KMS-11 (cell line): ENCODE measurements at regions not wholly inside any gene's neighbourhood (a gene's known extent, or its start where the extent isn't known, plus 50 kb on each side); places are given as distances from the start of the nearest gene placed in this dataset.

Experiments used
- H2AFZ ChIP-seq: fragments of 200-600 bp; sonication (generic); 2 replicates; pipeline ENCODE4 v1.6.1; 2016; ENCODE audit warnings: antibody characterized with exemption, mixed run types, low read depth
- H3K27ac ChIP-seq: fragments of 200-600 bp; sonication (generic); 2 replicates; pipeline ENCODE4 v1.6.1; 2016; ENCODE audit warnings: mild to moderate bottlenecking, mixed run types
- H3K27me3 ChIP-seq: fragments of 200-600 bp; sonication (generic); 2 replicates; pipeline ENCODE4 v1.6.1; 2017; ENCODE audit warnings: mild to moderate bottlenecking, low read depth, mixed run types, moderate library complexity; ENCODE audit not compliant: insufficient read depth
- H3K36me3 ChIP-seq: fragments of 200-600 bp; sonication (generic); 2 replicates; pipeline ENCODE4 v1.6.1; 2017; ENCODE audit warnings: mild to moderate bottlenecking, mixed run types; ENCODE audit not compliant: insufficient read depth
- H3K4me1 ChIP-seq: fragments of 200-600 bp; sonication (generic); 2 replicates; pipeline ENCODE4 v1.6.1; 2016; ENCODE audit warnings: mild to moderate bottlenecking, low read depth, mixed run types; ENCODE audit not compliant: poor library complexity, severe bottlenecking
- H3K4me2 ChIP-seq: fragments of 200-600 bp; sonication (generic); 2 replicates; pipeline ENCODE4 v1.7.0; 2016; ENCODE audit warnings: mild to moderate bottlenecking, mixed run types
- H3K4me3 ChIP-seq: fragments of 200-600 bp; sonication (generic); IDR thresholded peaks from 2 replicates; pipeline ENCODE4 v1.6.1; 2017; ENCODE audit warnings: low read depth, low read length, mixed read lengths; ENCODE audit not compliant: insufficient read depth
- H3K79me2 ChIP-seq: fragments of 200-600 bp; sonication (generic); 2 replicates; pipeline ENCODE4 v1.6.1; 2016; ENCODE audit warnings: low read depth, mixed run types; ENCODE audit not compliant: insufficient read depth
- H3K9ac ChIP-seq: fragments of 200-600 bp; sonication (generic); 2 replicates; pipeline ENCODE4 v1.6.1; 2016; ENCODE audit warnings: mild to moderate bottlenecking, mixed run types
- H4K20me1 ChIP-seq: fragments of 200-600 bp; sonication (generic); 2 replicates; pipeline ENCODE4 v1.6.1; 2016; ENCODE audit warnings: mild to moderate bottlenecking, mixed run types; ENCODE audit not compliant: insufficient read depth
- CTCF ChIP-seq: fragments of 200-600 bp; sonication (generic); conservative IDR thresholded peaks from 2 replicates; pipeline ENCODE4 v1.6.1; 2017; ENCODE audit warnings: low read depth, mild to moderate bottlenecking, antibody characterized with exemption, low read length, moderate library complexity, mixed read lengths

- H3K36me3 ChIP-seq: no peaks in the 10 kb centered on the region
- peaks cover 3% of the 10 kb centered on the region for H3K4me1 ChIP-seq
- no peaks in the 10 kb centered on the region for H4K20me1 ChIP-seq
- H3K4me3 ChIP-seq: no peak overlapping the region
- H3K4me2 ChIP-seq: no peak overlapping the region
- no peak overlapping the region for H3K27ac ChIP-seq
- no peaks in the 10 kb centered on the region for H3K27me3 ChIP-seq
- H3K79me2 ChIP-seq: no peaks in the 10 kb centered on the region
- TF ChIP-seq CTCF: no peak
- no peak overlapping the region for H3K9ac ChIP-seq
- no peak overlapping the region for H2AFZ ChIP-seq
These were observed 111.7 kb upstream of the NEK6 start for GRCh38 chr9:124146031-124146561.

GRCh38 chr9:124149992-124150391 lies 107.8 kb upstream of the NEK6 start:
- no peak for TF ChIP-seq CTCF
- no peaks in the 10 kb centered on the region for H4K20me1 ChIP-seq
- H3K79me2 ChIP-seq: no peaks in the 10 kb centered on the region
- no peak overlapping the region for H2AFZ ChIP-seq
- H3K4me3 ChIP-seq: no peak overlapping the region
- H3K27ac ChIP-seq: no peak overlapping the region
- peaks cover 3% of the 10 kb centered on the region for H3K4me1 ChIP-seq
- H3K9ac ChIP-seq: no peak overlapping the region
- no peaks in the 10 kb centered on the region for H3K36me3 ChIP-seq
- no peak overlapping the region for H3K4me2 ChIP-seq
- H3K27me3 ChIP-seq: no peaks in the 10 kb centered on the region

DNA sequence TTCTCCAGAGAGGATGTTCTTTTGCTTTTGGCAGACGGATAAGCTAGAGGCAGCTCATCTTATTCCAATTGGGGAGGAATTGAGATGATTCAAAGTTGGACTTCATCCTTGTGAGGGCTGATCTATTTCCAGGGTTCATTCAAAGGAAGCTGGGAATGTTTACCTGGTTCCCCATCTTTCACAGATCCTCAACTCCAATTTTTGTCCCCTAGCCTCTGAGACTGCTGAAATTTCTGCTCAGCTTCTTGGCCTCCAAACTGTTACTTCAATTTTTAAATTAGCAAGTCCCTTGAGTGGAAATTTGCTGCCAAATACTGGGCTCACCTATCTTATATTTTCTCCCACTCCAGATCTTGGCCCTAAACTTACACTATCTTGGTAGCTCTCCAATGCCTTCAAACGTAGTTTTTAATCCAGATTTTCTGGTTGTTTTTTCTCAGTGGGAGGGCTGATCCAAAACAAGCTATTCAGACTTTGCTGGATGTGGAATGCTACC lies 93.9 kb upstream of the NEK6 start:
- no peak overlapping the region for H3K9ac ChIP-seq
- H3K36me3 ChIP-seq: no peaks in the 10 kb centered on the region
- TF ChIP-seq CTCF: no peak
- no peak overlapping the region for H3K4me2 ChIP-seq
- no peaks in the 10 kb centered on the region for H3K79me2 ChIP-seq
- H3K27me3 ChIP-seq: no peaks in the 10 kb centered on the region
- no peak overlapping the region for H2AFZ ChIP-seq
- no peaks in the 10 kb centered on the region for H4K20me1 ChIP-seq
- no peak overlapping the region for H3K4me3 ChIP-seq
- H3K27ac ChIP-seq: no peak overlapping the region
- no peaks in the 10 kb centered on the region for H3K4me1 ChIP-seq

DNA sequence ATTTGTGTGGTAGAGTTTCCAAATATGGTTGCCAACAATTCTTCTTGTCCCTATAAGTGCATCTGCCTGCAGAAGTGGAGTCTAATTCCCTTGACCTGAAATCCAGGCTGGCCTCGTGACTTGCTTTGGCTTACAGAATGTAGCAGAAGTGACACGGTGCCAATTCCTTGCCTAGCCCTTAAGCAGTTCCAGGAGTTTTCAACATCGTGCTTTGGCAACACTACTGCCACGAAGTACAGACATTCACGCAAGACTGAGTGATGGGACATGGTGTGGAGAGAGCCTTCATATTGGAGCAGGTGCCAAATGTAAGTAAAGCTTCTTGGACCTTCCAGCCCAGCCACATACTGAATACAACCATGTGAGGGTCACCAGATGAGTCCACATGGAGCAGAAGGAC lies 92.9 kb upstream of the NEK6 start:
- no peak for TF ChIP-seq CTCF
- H3K36me3 ChIP-seq: no peaks in the 10 kb centered on the region
- H3K27ac ChIP-seq: no peak overlapping the region
- no peak overlapping the region for H3K4me2 ChIP-seq
- no peaks in the 10 kb centered on the region for H3K27me3 ChIP-seq
- H3K79me2 ChIP-seq: no peaks in the 10 kb centered on the region
- H3K9ac ChIP-seq: no peak overlapping the region
- H3K4me3 ChIP-seq: no peak overlapping the region
- no peaks in the 10 kb centered on the region for H4K20me1 ChIP-seq
- H2AFZ ChIP-seq: no peak overlapping the region
- H3K4me1 ChIP-seq: no peaks in the 10 kb centered on the region
